ENCODE measurements at regions not wholly inside any gene's neighbourhood (a gene's known extent, or its start where the extent isn't known, plus 50 kb on each side); places are given as distances from the start of the nearest gene placed in this dataset.

DNA sequence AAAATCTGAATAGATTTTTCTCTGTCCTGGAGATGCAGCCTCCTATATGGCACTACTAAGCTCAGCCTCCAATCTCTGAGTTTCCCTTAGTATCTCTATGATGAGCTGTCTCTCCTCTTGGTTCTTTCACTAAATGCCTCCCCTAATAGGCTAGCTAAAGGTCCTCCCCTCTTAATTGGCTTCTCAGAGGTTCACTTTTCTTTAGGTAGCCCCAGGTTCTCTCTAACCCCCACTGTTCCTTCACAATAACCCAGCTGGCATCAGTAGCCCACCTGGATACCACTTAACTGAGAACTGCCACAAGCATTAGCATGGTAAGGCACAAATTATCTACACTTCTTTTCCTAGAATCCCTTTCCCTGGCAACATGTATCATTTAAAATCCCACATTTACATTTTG is 523.2 kb downstream of the IGSF11 start:
- no peak overlapping the region for H3K4me2 ChIP-seq
- no peaks in the 10 kb centered on the region for H3K4me1 ChIP-seq (ENCODE audit: insufficient read depth)
- H3K27me3 Mint-ChIP-seq (ENCODE audit: insufficient read depth, low read depth, poor library complexity): no peaks in the 10 kb centered on the region
- no peak overlapping the region for H3K4me3 Mint-ChIP-seq
- DNase-seq (ENCODE audit: low spot score) (no peak), ATAC-seq (no peak; the same call in 2 of the 3 replicates)
- TF ChIP-seq ZNF331 (CRISPR knock-in tag; IDR thresholded peaks at IDR 0.05; ENCODE audit: low read depth) (no peak), EZH2phosphoT487 (IDR thresholded peaks at IDR 0.05; ENCODE audit: unreplicated experiment) (no peak), ZNF114 (CRISPR knock-in tag; IDR thresholded peaks at IDR 0.05) (no peak), NANOG (IDR thresholded peaks at IDR 0.05; ENCODE audit: borderline replicate concordance) (no peak), STAT1 (IDR thresholded peaks at IDR 0.05; ENCODE audit: unreplicated experiment) (no peak)
- TF ChIP-seq, protein P1, sequence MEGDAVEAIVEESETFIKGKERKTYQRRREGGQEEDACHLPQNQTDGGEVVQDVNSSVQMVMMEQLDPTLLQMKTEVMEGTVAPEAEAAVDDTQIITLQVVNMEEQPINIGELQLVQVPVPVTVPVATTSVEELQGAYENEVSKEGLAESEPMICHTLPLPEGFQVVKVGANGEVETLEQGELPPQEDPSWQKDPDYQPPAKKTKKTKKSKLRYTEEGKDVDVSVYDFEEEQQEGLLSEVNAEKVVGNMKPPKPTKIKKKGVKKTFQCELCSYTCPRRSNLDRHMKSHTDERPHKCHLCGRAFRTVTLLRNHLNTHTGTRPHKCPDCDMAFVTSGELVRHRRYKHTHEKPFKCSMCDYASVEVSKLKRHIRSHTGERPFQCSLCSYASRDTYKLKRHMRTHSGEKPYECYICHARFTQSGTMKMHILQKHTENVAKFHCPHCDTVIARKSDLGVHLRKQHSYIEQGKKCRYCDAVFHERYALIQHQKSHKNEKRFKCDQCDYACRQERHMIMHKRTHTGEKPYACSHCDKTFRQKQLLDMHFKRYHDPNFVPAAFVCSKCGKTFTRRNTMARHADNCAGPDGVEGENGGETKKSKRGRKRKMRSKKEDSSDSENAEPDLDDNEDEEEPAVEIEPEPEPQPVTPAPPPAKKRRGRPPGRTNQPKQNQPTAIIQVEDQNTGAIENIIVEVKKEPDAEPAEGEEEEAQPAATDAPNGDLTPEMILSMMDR (conservative IDR thresholded peaks at IDR 0.05; ENCODE audit: low read depth in 2 of 2): no peak
- TF ChIP-seq, protein P2, sequence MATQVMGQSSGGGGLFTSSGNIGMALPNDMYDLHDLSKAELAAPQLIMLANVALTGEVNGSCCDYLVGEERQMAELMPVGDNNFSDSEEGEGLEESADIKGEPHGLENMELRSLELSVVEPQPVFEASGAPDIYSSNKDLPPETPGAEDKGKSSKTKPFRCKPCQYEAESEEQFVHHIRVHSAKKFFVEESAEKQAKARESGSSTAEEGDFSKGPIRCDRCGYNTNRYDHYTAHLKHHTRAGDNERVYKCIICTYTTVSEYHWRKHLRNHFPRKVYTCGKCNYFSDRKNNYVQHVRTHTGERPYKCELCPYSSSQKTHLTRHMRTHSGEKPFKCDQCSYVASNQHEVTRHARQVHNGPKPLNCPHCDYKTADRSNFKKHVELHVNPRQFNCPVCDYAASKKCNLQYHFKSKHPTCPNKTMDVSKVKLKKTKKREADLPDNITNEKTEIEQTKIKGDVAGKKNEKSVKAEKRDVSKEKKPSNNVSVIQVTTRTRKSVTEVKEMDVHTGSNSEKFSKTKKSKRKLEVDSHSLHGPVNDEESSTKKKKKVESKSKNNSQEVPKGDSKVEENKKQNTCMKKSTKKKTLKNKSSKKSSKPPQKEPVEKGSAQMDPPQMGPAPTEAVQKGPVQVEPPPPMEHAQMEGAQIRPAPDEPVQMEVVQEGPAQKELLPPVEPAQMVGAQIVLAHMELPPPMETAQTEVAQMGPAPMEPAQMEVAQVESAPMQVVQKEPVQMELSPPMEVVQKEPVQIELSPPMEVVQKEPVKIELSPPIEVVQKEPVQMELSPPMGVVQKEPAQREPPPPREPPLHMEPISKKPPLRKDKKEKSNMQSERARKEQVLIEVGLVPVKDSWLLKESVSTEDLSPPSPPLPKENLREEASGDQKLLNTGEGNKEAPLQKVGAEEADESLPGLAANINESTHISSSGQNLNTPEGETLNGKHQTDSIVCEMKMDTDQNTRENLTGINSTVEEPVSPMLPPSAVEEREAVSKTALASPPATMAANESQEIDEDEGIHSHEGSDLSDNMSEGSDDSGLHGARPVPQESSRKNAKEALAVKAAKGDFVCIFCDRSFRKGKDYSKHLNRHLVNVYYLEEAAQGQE (IDR thresholded peaks at IDR 0.05; ENCODE audit: unreplicated experiment): no peak
- TF ChIP-seq, protein P3, sequence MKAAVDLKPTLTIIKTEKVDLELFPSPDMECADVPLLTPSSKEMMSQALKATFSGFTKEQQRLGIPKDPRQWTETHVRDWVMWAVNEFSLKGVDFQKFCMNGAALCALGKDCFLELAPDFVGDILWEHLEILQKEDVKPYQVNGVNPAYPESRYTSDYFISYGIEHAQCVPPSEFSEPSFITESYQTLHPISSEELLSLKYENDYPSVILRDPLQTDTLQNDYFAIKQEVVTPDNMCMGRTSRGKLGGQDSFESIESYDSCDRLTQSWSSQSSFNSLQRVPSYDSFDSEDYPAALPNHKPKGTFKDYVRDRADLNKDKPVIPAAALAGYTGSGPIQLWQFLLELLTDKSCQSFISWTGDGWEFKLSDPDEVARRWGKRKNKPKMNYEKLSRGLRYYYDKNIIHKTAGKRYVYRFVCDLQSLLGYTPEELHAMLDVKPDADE (IDR thresholded peaks at IDR 0.05): no peak
- no peak overlapping the region for H3K27ac Mint-ChIP-seq
- H3K36me3 Mint-ChIP-seq (ENCODE audit: low read depth): no peaks in the 10 kb centered on the region
- no peaks in the 10 kb centered on the region for H3K36me3 ChIP-seq (ENCODE audit: insufficient read depth)
- H3F3A ChIP-seq (replicated peaks; ENCODE audit: low read depth): no peaks in the 10 kb centered on the region
- H4K20me1 ChIP-seq (replicated peaks; ENCODE audit: insufficient read depth): no peaks in the 10 kb centered on the region
- 0 out of 2 replicates have a peak overlapping the region, but pooled peaks have one; percentile 10 for H2AFZ ChIP-seq
- H3K79me2 ChIP-seq (replicated peaks; ENCODE audit: insufficient read depth): no peaks in the 10 kb centered on the region
- peaks cover 15% of the 10 kb centered on the region; the same call in 1 of the 2 replicates for H3K9me2 ChIP-seq (ENCODE audit: insufficient read depth)
- peaks cover 5% of the 10 kb centered on the region; the same call in 2 of the 3 replicates for H3K9me3 Mint-ChIP-seq
- no peaks in the 10 kb centered on the region for H3K27me3 ChIP-seq (ENCODE audit: insufficient read depth)
- peaks cover 11% of the 10 kb centered on the region; the same call in 2 of the 3 replicates for H3K4me1 Mint-ChIP-seq
- H3K27ac ChIP-seq (ENCODE audit: low read depth): no peak overlapping the region
- H3K4me3 ChIP-seq: no peak overlapping the region

DNA sequence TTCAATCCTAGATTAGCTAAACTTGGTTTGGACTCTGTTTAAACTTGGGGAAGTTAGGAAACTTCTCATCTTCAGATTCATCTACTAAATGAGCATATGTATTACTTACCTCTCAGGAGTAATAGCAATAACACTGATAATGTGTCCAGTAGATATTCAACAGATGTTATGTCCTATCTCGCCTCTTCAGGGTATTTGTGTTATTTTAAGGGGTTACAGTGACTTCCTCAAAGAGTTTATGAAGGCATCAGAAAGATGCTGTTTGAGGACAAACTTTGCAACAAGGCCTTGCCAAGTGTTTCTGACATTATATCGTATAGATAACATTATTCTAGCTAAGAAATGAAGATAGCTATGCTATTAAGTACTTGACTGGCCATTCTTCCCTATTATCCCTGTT is 522.3 kb downstream of the IGSF11 start:
- Mint-ChIP-seq H3K27ac (no peak overlapping the region), H3K9me3 (peaks cover 8% of the 10 kb centered on the region; the same call in 1 of the 3 replicates), H3K36me3 (ENCODE audit: low read depth) (no peaks in the 10 kb centered on the region), H3K4me3 (no peak overlapping the region), H3K27me3 (ENCODE audit: insufficient read depth, low read depth, poor library complexity) (no peaks in the 10 kb centered on the region), H3K4me1 (peaks cover 11% of the 10 kb centered on the region; the same call in 2 of the 3 replicates)
- Histone ChIP-seq H4K20me1 (replicated peaks; ENCODE audit: insufficient read depth) (no peaks in the 10 kb centered on the region), H3K4me2 (no peak overlapping the region), H3K27me3 (ENCODE audit: insufficient read depth) (no peaks in the 10 kb centered on the region), H3K9me2 (ENCODE audit: insufficient read depth) (peaks cover 15% of the 10 kb centered on the region; the same call in 1 of the 2 replicates), H3K27ac (ENCODE audit: low read depth) (no peak overlapping the region), H3F3A (replicated peaks; ENCODE audit: low read depth) (no peaks in the 10 kb centered on the region), H3K79me2 (replicated peaks; ENCODE audit: insufficient read depth) (no peaks in the 10 kb centered on the region), H3K36me3 (ENCODE audit: insufficient read depth) (no peaks in the 10 kb centered on the region), H3K4me3 (no peak overlapping the region), H2AFZ (no peak overlapping the region), H3K4me1 (ENCODE audit: insufficient read depth) (no peaks in the 10 kb centered on the region)
- DNase-seq (ENCODE audit: low spot score): no peak
- no peak for ATAC-seq
- no peak for TF ChIP-seq EZH2 (IDR thresholded peaks at IDR 0.05; ENCODE audit: low read depth, unreplicated experiment)
- no peak for TF ChIP-seq NANOG (IDR thresholded peaks at IDR 0.05; ENCODE audit: borderline replicate concordance)
- TF ChIP-seq JUNB (IDR thresholded peaks at IDR 0.05; ENCODE audit: unreplicated experiment): no peak
- TF ChIP-seq CREB1 (CRISPR knock-in tag; IDR thresholded peaks at IDR 0.05; ENCODE audit: low read depth): no peak
- TF ChIP-seq, protein P1 (conservative IDR thresholded peaks at IDR 0.05; ENCODE audit: low read depth in 2 of 2): no peak

All from GM23338 (cell line).